ENCODE measurements at regions not wholly inside any gene's neighbourhood (a gene's known extent, or its start where the extent isn't known, plus 50 kb on each side); places are given as distances from the start of the nearest gene placed in this dataset.

- no peak for ATAC-seq
- TF ChIP-seq ZNF8 (CRISPR knock-in tag; IDR thresholded peaks at IDR 0.05): no peak
- TF ChIP-seq ZNF70 (CRISPR knock-in tag; IDR thresholded peaks at IDR 0.05): no peak
- TF ChIP-seq, protein P1, sequence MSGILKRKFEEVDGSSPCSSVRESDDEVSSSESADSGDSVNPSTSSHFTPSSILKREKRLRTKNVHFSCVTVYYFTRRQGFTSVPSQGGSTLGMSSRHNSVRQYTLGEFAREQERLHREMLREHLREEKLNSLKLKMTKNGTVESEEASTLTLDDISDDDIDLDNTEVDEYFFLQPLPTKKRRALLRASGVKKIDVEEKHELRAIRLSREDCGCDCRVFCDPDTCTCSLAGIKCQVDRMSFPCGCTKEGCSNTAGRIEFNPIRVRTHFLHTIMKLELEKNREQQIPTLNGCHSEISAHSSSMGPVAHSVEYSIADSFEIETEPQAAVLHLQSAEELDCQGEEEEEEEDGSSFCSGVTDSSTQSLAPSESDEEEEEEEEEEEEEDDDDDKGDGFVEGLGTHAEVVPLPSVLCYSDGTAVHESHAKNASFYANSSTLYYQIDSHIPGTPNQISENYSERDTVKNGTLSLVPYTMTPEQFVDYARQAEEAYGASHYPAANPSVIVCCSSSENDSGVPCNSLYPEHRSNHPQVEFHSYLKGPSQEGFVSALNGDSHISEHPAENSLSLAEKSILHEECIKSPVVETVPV (CRISPR knock-in tag; IDR thresholded peaks at IDR 0.05): no peak
- TF ChIP-seq CSDC2 (CRISPR knock-in tag; IDR thresholded peaks at IDR 0.05): no peak
- TF ChIP-seq, protein P2, sequence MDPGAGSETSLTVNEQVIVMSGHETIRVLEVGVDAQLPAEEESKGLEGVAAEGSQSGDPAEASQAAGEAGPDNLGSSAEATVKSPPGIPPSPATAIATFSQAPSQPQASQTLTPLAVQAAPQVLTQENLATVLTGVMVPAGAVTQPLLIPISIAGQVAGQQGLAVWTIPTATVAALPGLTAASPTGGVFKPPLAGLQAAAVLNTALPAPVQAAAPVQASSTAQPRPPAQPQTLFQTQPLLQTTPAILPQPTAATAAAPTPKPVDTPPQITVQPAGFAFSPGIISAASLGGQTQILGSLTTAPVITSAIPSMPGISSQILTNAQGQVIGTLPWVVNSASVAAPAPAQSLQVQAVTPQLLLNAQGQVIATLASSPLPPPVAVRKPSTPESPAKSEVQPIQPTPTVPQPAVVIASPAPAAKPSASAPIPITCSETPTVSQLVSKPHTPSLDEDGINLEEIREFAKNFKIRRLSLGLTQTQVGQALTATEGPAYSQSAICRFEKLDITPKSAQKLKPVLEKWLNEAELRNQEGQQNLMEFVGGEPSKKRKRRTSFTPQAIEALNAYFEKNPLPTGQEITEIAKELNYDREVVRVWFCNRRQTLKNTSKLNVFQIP (CRISPR knock-in tag; IDR thresholded peaks at IDR 0.05; ENCODE audit: borderline replicate concordance, low read depth): no peak
- no peak for TF ChIP-seq BACH2 (CRISPR knock-in tag; IDR thresholded peaks at IDR 0.05; ENCODE audit: borderline replicate concordance)
- TF ChIP-seq TSHZ2 (CRISPR knock-in tag; IDR thresholded peaks at IDR 0.05): no peak
- TF ChIP-seq ZFP30 (CRISPR knock-in tag; IDR thresholded peaks at IDR 0.05): no peak
- TF ChIP-seq ZFP3 (CRISPR knock-in tag; IDR thresholded peaks at IDR 0.05): no peak
- TF ChIP-seq TCF4 (CRISPR knock-in tag; IDR thresholded peaks at IDR 0.05; ENCODE audit: borderline replicate concordance): no peak
- no peak for TF ChIP-seq ZNF565 (CRISPR knock-in tag; conservative IDR thresholded peaks at IDR 0.05; ENCODE audit: low read depth)
- TF ChIP-seq GLIS3 (CRISPR knock-in tag; IDR thresholded peaks at IDR 0.05): no peak
Measured at GRCh38 chr14:105783707-105784106, 257.3 kb downstream of the TMEM121 start.

GRCh38 chr14:105793836-105794235 is 267.5 kb downstream of the TMEM121 start:
- no peak for TF ChIP-seq BACH2 (CRISPR knock-in tag; IDR thresholded peaks at IDR 0.05; ENCODE audit: borderline replicate concordance)
- TF ChIP-seq PPARA (CRISPR knock-in tag; IDR thresholded peaks at IDR 0.05; ENCODE audit: borderline replicate concordance): no peak
- no peak for TF ChIP-seq RARB (CRISPR knock-in tag; IDR thresholded peaks at IDR 0.05)
- TF ChIP-seq OSR1 (CRISPR knock-in tag; IDR thresholded peaks at IDR 0.05): no peak
- TF ChIP-seq, protein P1 (CRISPR knock-in tag; IDR thresholded peaks at IDR 0.05): no peak
- TF ChIP-seq, protein P3, sequence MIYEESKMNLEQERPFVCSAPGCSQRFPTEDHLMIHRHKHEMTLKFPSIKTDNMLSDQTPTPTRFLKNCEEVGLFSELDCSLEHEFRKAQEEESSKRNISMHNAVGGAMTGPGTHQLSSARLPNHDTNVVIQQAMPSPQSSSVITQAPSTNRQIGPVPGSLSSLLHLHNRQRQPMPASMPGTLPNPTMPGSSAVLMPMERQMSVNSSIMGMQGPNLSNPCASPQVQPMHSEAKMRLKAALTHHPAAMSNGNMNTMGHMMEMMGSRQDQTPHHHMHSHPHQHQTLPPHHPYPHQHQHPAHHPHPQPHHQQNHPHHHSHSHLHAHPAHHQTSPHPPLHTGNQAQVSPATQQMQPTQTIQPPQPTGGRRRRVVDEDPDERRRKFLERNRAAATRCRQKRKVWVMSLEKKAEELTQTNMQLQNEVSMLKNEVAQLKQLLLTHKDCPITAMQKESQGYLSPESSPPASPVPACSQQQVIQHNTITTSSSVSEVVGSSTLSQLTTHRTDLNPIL (CRISPR knock-in tag; IDR thresholded peaks at IDR 0.05; ENCODE audit: low read depth): no peak
- no peak for TF ChIP-seq ESRRG (CRISPR knock-in tag; IDR thresholded peaks at IDR 0.05)
- no peak for TF ChIP-seq SNAI2 (CRISPR knock-in tag; IDR thresholded peaks at IDR 0.05)
- no peak for TF ChIP-seq ZFP3 (CRISPR knock-in tag; IDR thresholded peaks at IDR 0.05)
- TF ChIP-seq ZFP30 (CRISPR knock-in tag; IDR thresholded peaks at IDR 0.05): no peak
- no peak for TF ChIP-seq ZNF8 (CRISPR knock-in tag; IDR thresholded peaks at IDR 0.05)

GRCh38 chr14:105797546-105797945 is 271.2 kb downstream of the TMEM121 start:
- no peak for ATAC-seq
- TF ChIP-seq BACH2 (CRISPR knock-in tag; IDR thresholded peaks at IDR 0.05; ENCODE audit: borderline replicate concordance) (no peak), RARB (CRISPR knock-in tag; IDR thresholded peaks at IDR 0.05) (no peak), PATZ1 (CRISPR knock-in tag; IDR thresholded peaks at IDR 0.05; ENCODE audit: borderline replicate concordance) (no peak), ARNTL (CRISPR knock-in tag; IDR thresholded peaks at IDR 0.05; ENCODE audit: borderline replicate concordance, low read depth) (no peak), TOX (CRISPR knock-in tag; IDR thresholded peaks at IDR 0.05; ENCODE audit: borderline replicate concordance) (no peak), ZNF8 (CRISPR knock-in tag; IDR thresholded peaks at IDR 0.05) (no peak), PPARA (CRISPR knock-in tag; IDR thresholded peaks at IDR 0.05; ENCODE audit: borderline replicate concordance) (no peak), ZC3H10 (CRISPR knock-in tag; IDR thresholded peaks at IDR 0.05) (no peak), ZFP30 (CRISPR knock-in tag; IDR thresholded peaks at IDR 0.05) (no peak), ZNF565 (CRISPR knock-in tag; conservative IDR thresholded peaks at IDR 0.05; ENCODE audit: low read depth) (no peak), SNAI2 (CRISPR knock-in tag; IDR thresholded peaks at IDR 0.05) (no peak)
- TF ChIP-seq, protein P1 (CRISPR knock-in tag; IDR thresholded peaks at IDR 0.05): no peak
- TF ChIP-seq, protein P3 (CRISPR knock-in tag; IDR thresholded peaks at IDR 0.05; ENCODE audit: low read depth): no peak

More at GRCh38 chr14:105793836-105794235, 267.5 kb downstream of the TMEM121 start:
- ATAC-seq: no peak
